GM12865 (cell line): ENCODE measurements at regions not wholly inside any gene's neighbourhood (a gene's known extent, or its start where the extent isn't known, plus 50 kb on each side); places are given as distances from the start of the nearest gene placed in this dataset.

ENCODE experiments used
- DNase-seq: peaks from one replicate; pipeline ENCODE4 v3.0.0; 2010; ENCODE audit warnings: low read depth
- H3K4me3 ChIP-seq: 2 replicates; pipeline ENCODE4 v1.5.1; 2011; ENCODE audit warnings: mild to moderate bottlenecking, low read depth, low read length, control low read depth
- CTCF ChIP-seq: IDR thresholded peaks from 2 replicates; pipeline ENCODE4 v1.5.1; 2011; ENCODE audit warnings: low read length, control low read depth, low read depth, inconsistent platforms; ENCODE audit not compliant: insufficient read depth; ENCODE audit errors: missing control alignments

GRCh38 chr20:57914205-57914604 lies 204.4 kb upstream of the PMEPA1 start:
- DNase-seq: no peak
- H3K4me3 ChIP-seq: no peak overlapping the region
- TF ChIP-seq CTCF: no peak

DNA sequence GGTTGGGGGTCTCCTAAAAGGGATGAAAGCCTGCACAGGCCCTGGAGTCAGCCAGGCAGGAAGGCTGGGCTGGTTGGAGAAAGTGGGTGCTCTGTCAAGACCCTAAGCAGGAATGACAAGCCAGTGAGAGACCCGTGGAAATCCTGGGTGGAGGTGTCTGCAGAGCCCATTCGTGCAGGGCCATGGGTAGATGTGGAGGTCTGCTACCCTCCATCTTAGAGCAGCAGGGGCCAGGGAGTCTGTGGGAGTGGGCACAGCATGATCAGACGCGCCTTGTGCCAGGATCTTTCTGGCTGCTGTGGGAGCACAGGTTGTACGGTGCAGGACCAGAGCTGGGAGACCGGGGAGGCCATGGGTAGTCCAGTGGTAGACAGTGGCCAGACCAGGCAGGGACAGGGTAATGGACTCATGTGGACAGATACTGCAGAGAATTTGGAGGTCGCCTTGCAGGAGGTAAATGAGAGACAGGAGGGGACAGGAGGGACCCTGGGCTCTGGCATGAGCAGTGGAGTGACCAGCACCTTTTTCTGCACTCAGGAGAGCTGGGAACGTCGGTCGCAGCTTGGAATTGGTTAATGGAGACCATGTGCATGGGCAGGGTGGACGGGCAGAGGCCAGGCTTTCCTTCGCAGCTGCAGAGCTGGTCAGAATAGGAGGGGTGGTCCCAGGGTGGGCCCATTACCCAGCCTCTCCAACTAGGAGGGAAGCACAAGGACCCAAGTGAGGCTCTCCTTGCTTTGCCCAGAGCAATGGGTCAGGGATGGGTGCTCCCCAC lies 203.5 kb upstream of the PMEPA1 start:
- no peak for TF ChIP-seq CTCF
- H3K4me3 ChIP-seq: no peak overlapping the region
- no peak for DNase-seq

- no peak for TF ChIP-seq CTCF
- no peak for DNase-seq
- no peak overlapping the region for H3K4me3 ChIP-seq
Observed at GRCh38 chr20:57912227-57912582, 202.4 kb upstream of the PMEPA1 start.

DNA sequence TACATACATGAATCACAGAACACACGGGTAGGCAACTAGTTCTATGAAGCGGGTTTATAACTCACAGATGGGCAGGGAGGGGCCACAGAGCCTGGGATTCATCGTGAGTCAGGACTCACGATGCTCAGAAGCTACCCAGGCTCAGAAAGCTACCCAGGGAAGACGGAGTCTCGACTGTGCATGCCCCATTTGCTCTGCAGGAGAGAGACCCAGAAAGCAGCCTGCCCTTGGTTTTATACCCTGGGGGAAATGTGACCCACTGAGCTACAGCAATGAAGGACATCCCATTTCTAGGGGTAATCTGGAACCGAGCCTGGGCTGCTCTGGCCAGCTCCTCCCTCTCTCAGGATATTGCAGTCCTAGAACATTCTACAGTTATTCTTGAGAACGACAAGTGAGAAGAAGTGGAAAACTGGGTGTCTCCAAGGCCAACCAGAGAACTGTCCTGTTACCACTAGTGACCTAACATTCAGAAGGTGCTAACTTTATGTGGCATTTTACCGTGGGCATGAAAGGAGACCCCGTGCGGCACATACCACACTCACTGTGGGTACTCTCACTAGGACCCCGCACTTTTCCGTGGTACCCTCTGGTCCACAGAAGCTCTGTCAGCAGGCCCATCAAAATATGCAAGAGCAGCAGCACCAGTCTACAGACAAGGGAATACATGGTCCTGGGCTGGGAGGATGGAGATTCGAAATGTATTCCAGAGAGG lies 201.9 kb upstream of the PMEPA1 start:
- TF ChIP-seq CTCF: no peak
- H3K4me3 ChIP-seq: no peak overlapping the region
- DNase-seq: no peak

DNA sequence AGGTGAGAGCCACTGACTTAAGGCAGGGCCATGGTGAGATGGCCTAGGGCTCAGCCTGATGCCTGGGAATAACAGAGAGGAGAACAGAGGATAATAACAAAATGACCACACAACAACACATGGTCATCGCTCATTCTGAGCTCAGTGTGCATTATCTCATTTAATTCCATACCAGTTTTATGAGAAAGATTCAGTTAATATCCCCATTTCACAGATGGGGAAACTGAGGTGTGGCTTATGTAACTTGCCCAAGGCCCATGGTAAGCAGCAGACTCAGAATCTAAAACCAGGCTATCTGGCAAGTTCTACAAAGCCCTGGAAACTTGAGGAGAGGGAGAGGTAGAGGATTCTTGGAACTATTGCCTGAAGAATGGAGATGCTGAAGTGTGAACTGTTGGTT lies 200.9 kb upstream of the PMEPA1 start:
- TF ChIP-seq CTCF: no peak
- no peak for DNase-seq
- H3K4me3 ChIP-seq: no peak overlapping the region

- no peak for TF ChIP-seq CTCF
- no peak overlapping the region for H3K4me3 ChIP-seq
- no peak for DNase-seq
Observed at GRCh38 chr20:57909763-57910331, 200.0 kb upstream of the PMEPA1 start.
